ENCODE measurements at regions not wholly inside any gene's neighbourhood (a gene's known extent, or its start where the extent isn't known, plus 50 kb on each side); places are given as distances from the start of the nearest gene placed in this dataset.

- DNase-seq: no peak
- peaks cover 0 to 13% (median 0%) of the 10 kb centered on the region in 11 donors for H3K9me3 ChIP-seq
- intact Hi-C loops (cut with DNase I): no loop called here
- H3K36me3 ChIP-seq: no peaks in the 10 kb centered on the region
- peaks cover 0 to 7% (median 0%) of the 10 kb centered on the region in 9 donors for H3K4me1 ChIP-seq
- H3K27ac ChIP-seq: peak overlapping the region in 1 of 10 donors; percentile 10
- TF ChIP-seq CTCF (IDR thresholded peaks at IDR 0.05): no peak
- H3K27me3 ChIP-seq: peaks cover 0 to 8% (median 0%) of the 10 kb centered on the region in 7 donors
- peak in 2 of 8 donors; percentile 33 to 38 for ATAC-seq
- WGBS, 2 donors: 64 to 72% methylated on average over 10 of the region's 10 CpGs
- no peak overlapping the region for H3K4me3 ChIP-seq
Observed at GRCh38 chrX:40282946-40283660, 185.3 kb upstream of the BCOR start.

GRCh38 chrX:40282348-40282747 is 184.6 kb upstream of the BCOR start:
- Histone ChIP-seq H3K9me3 (peaks cover 0 to 10% (median 0%) of the 10 kb centered on the region in 11 donors), H3K36me3 (no peaks in the 10 kb centered on the region), H3K27me3 (peaks cover 0 to 8% (median 0%) of the 10 kb centered on the region in 7 donors), H3K27ac (no peak overlapping the region), H3K4me1 (peaks cover 0 to 7% (median 0%) of the 10 kb centered on the region in 9 donors), H3K4me3 (no peak overlapping the region)
- TF ChIP-seq CTCF (IDR thresholded peaks at IDR 0.05): no peak
- WGBS, 2 donors: 77 to 85% methylated on average over 4 of the region's 4 CpGs
- intact Hi-C loops (cut with DNase I): no loop called here
- DNase-seq: no peak
- no peak for ATAC-seq

- TF ChIP-seq CTCF (IDR thresholded peaks at IDR 0.05): no peak
- ATAC-seq: no peak
- Histone ChIP-seq H3K4me3 (no peak overlapping the region), H3K36me3 (no peaks in the 10 kb centered on the region), H3K27me3 (peaks cover 0 to 8% (median 0%) of the 10 kb centered on the region in 7 donors), H3K4me1 (peaks cover 0 to 7% (median 0%) of the 10 kb centered on the region in 9 donors), H3K9me3 (peaks cover 0 to 15% (median 0%) of the 10 kb centered on the region in 11 donors), H3K27ac (no peak overlapping the region)
- no peak for DNase-seq
- WGBS, 2 donors: 83 to 95% methylated on average over 4 of the region's 4 CpGs
- intact Hi-C loops (cut with DNase I): no loop called here
Observed at GRCh38 chrX:40281336-40282005, 183.7 kb upstream of the BCOR start.

- H3K4me1 ChIP-seq: peaks cover 0 to 7% (median 0%) of the 10 kb centered on the region in 9 donors
- no peak overlapping the region for H3K27ac ChIP-seq
- no peaks in the 10 kb centered on the region for H3K36me3 ChIP-seq
- 81 to 87% methylated on average over 5 of the region's 5 CpGs for WGBS, 2 donors
- peaks cover 0 to 20% (median 0%) of the 10 kb centered on the region in 11 donors for H3K9me3 ChIP-seq
- H3K27me3 ChIP-seq: peaks cover 0 to 8% (median 0%) of the 10 kb centered on the region in 7 donors
- DNase-seq: no peak
- no peak overlapping the region for H3K4me3 ChIP-seq
- intact Hi-C loops (cut with DNase I): loop anchor here in 2 of 10 donors (10.0 kb wide), 1 partner anchor 185 kb away; no protein-coding TSS in a partner anchor
- ATAC-seq: no peak
- TF ChIP-seq CTCF (IDR thresholded peaks at IDR 0.05): no peak
Observed at GRCh38 chrX:40279762-40280161, 182.0 kb upstream of the BCOR start.
